Mesendoderm (in vitro differentiated cells): ENCODE measurements at regions not wholly inside any gene's neighbourhood (a gene's known extent, or its start where the extent isn't known, plus 50 kb on each side); places are given as distances from the start of the nearest gene placed in this dataset.

Source experiments
- DNase-seq: peaks from one replicate; pipeline ENCODE4 v3.0.0; 2013
- H2AK5ac ChIP-seq: 2 replicates; pipeline ENCODE4 v1.6.1; 2013; ENCODE audit warnings: low read length, inconsistent platforms
- H2BK120ac ChIP-seq: 2 replicates; pipeline ENCODE4 v1.6.1; 2013; ENCODE audit warnings: low read depth, mild to moderate bottlenecking, low read length, moderate library complexity, mixed read lengths
- H2BK15ac ChIP-seq: replicated peaks from 2 replicates; pipeline ENCODE4 v1.6.1; 2013; ENCODE audit warnings: low read depth, mild to moderate bottlenecking, moderate library complexity
- H2BK5ac ChIP-seq: 2 replicates; pipeline ENCODE4 v1.6.1; 2013; ENCODE audit warnings: low read length, inconsistent platforms
- H3K18ac ChIP-seq: 2 replicates; pipeline ENCODE4 v1.6.1; 2013; ENCODE audit warnings: mild to moderate bottlenecking, low read length, mixed read lengths
- H3K23ac ChIP-seq: one replicate; pipeline ENCODE4 v1.6.1; 2013; ENCODE audit warnings: low read length
- H3K27ac ChIP-seq: 2 replicates; pipeline ENCODE4 v1.5.1; 2013; ENCODE audit warnings: low read depth, mild to moderate bottlenecking, inconsistent platforms, low read length, moderate library complexity
- H3K27me3 ChIP-seq: 2 replicates; pipeline ENCODE4 v1.6.1; 2013; ENCODE audit warnings: low read length, control low read depth, mild to moderate bottlenecking, inconsistent platforms; ENCODE audit not compliant: insufficient read depth, poor library complexity
- H3K36me3 ChIP-seq: 2 replicates; pipeline ENCODE4 v1.6.1; 2013; ENCODE audit warnings: low read length, inconsistent platforms; ENCODE audit not compliant: control insufficient read depth, insufficient read depth
- H3K4ac ChIP-seq: one replicate; pipeline ENCODE4 v1.6.1; 2013; ENCODE audit warnings: low read depth, mild to moderate bottlenecking, low read length, moderate library complexity
- H3K4me1 ChIP-seq: 2 replicates; pipeline ENCODE4 v1.6.1; 2013; ENCODE audit warnings: low read depth, low read length, inconsistent platforms; ENCODE audit not compliant: control insufficient read depth
- H3K4me2 ChIP-seq: 2 replicates; pipeline ENCODE4 v1.6.1; 2013; ENCODE audit warnings: low read length
- H3K4me3 ChIP-seq: 2 replicates; pipeline ENCODE4 v1.5.1; 2013; ENCODE audit warnings: mild to moderate bottlenecking, low read length
- H3K56ac ChIP-seq: one replicate; pipeline ENCODE4 v1.6.1; 2013; ENCODE audit warnings: low read length
- H3K79me1 ChIP-seq: 2 replicates; pipeline ENCODE4 v1.6.1; 2013; ENCODE audit warnings: low read length, inconsistent platforms
- H3K79me2 ChIP-seq: 2 replicates; pipeline ENCODE4 v1.6.1; 2013; ENCODE audit warnings: mild to moderate bottlenecking, low read length; ENCODE audit not compliant: control insufficient read depth, insufficient read depth
- H3K9ac ChIP-seq: 2 replicates; pipeline ENCODE4 v1.6.1; 2013; ENCODE audit warnings: low read length, inconsistent platforms
- H4K5ac ChIP-seq: one replicate; pipeline ENCODE4 v1.6.1; 2013; ENCODE audit warnings: low read length
- H4K8ac ChIP-seq: one replicate; pipeline ENCODE4 v1.6.1; 2013; ENCODE audit warnings: low read depth, mild to moderate bottlenecking, control low read depth, low read length, moderate library complexity
- WGBS: extraction: QIAGEN DNeasy Blood & Tissue Kit; methylation state at CpG from one replicate; pipeline ENCODE4 v1.1.7; 2013; ENCODE audit warnings: low lambda C conversion rate, missing lambda C conversion rate; ENCODE audit not compliant: insufficient coverage; ENCODE audit errors: extremely low coverage; 5-methylcytosine and 5-hydroxymethylcytosine counted together

DNA sequence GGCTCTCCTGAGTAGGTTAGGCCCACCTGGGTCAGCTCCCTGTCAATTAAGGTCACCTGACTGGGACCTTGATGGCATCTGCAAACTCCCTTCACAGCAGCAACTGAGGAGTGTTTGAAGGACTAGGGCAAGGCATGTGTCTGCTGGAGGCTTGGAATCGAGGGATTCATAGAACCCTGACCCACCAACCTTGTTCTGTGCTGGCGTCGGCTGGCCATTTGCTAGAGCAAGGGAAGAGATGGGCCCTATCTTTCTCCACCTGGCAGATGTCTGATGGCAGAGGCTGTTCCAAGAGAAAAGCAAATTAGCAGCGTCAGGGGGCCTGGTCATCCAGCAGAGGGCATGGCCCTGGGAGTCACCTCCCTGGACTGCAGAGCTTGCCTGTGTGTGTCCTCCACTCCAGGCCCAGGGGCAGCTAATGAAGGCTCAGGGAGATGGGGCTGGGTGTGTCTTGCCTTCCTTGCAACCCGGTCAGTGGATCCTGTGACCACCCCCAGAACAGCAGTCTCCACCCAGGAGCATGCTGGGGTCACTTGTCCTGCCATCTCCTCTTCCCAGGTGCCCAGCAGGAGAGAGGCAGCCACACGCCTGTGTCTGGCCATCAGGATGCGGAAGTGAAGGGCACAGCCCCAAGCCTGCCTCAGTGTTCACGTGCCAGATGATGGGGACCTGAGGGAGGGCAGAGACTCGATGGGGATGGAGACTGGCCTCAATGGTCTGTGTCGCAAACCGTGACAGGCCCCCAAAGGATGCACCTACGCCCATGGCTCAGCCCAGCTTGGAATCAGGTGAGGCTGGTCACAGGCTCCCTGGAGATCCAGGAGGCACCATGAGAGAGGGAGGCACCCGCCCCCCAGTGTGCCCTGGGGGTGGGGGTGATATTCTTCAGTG, 53.9 kb downstream of the BARX1 start:
- no peak overlapping the region for H2BK15ac ChIP-seq
- H3K9ac ChIP-seq: no peak overlapping the region
- H3K27ac ChIP-seq: no peak overlapping the region
- no peak for DNase-seq
- H3K27me3 ChIP-seq: no peaks in the 10 kb centered on the region
- H3K79me2 ChIP-seq: no peaks in the 10 kb centered on the region
- H4K5ac ChIP-seq: no peak overlapping the region
- no peak overlapping the region for H3K4ac ChIP-seq
- no peak overlapping the region for H3K4me3 ChIP-seq
- H3K56ac ChIP-seq: no peak overlapping the region
- no peaks in the 10 kb centered on the region for H3K79me1 ChIP-seq
- no peak overlapping the region for H2BK5ac ChIP-seq
- no peak overlapping the region for H4K8ac ChIP-seq
- H3K36me3 ChIP-seq: no peaks in the 10 kb centered on the region
- H3K18ac ChIP-seq: no peak overlapping the region
- no CpG with 5 or more reads among the region's 13 CpGs for WGBS
- no peak overlapping the region for H3K23ac ChIP-seq
- no peak overlapping the region for H2BK120ac ChIP-seq
- H3K4me2 ChIP-seq: no peak overlapping the region
- no peaks in the 10 kb centered on the region for H3K4me1 ChIP-seq
- H2AK5ac ChIP-seq: no peak overlapping the region

DNA sequence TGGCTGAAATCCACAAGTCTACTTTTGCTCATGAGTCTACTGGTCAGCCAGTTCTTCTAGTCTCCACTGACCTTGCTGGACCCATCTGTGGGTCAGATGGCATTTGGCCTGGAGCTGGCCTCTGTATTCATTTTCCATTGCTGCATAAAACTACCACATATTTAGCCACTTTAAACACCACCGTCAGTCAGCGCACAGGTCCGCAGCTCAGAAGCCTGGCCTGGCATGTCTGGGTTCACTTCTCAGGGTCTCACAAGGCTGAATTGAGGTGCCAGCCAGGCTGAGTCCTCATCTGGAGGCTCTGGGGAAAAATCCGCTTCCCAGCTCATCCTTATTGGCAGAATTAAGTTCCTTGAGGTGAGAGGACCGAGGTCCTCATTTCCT, 54.7 kb downstream of the BARX1 start:
- no peak overlapping the region for H2BK120ac ChIP-seq
- H3K79me2 ChIP-seq: no peaks in the 10 kb centered on the region
- no peak overlapping the region for H3K9ac ChIP-seq
- H2BK5ac ChIP-seq: no peak overlapping the region
- WGBS: no CpG with 5 or more reads among the region's 5 CpGs
- no peak overlapping the region for H3K4ac ChIP-seq
- no peak overlapping the region for H4K5ac ChIP-seq
- no peak overlapping the region for H3K4me3 ChIP-seq
- H4K8ac ChIP-seq: no peak overlapping the region
- no peak overlapping the region for H3K27ac ChIP-seq
- no peaks in the 10 kb centered on the region for H3K4me1 ChIP-seq
- H3K27me3 ChIP-seq: no peaks in the 10 kb centered on the region
- no peak overlapping the region for H3K56ac ChIP-seq
- no peak for DNase-seq
- H3K79me1 ChIP-seq: no peaks in the 10 kb centered on the region
- H2AK5ac ChIP-seq: no peak overlapping the region
- no peak overlapping the region for H2BK15ac ChIP-seq
- H3K23ac ChIP-seq: no peak overlapping the region
- no peaks in the 10 kb centered on the region for H3K36me3 ChIP-seq
- H3K4me2 ChIP-seq: no peak overlapping the region
- H3K18ac ChIP-seq: no peak overlapping the region

- Histone ChIP-seq H3K23ac (no peak overlapping the region), H3K4ac (no peak overlapping the region), H3K4me2 (no peak overlapping the region), H3K79me1 (no peaks in the 10 kb centered on the region), H3K4me3 (no peak overlapping the region), H4K5ac (no peak overlapping the region), H2BK120ac (no peak overlapping the region), H3K27ac (no peak overlapping the region), H3K4me1 (no peaks in the 10 kb centered on the region), H3K79me2 (no peaks in the 10 kb centered on the region), H2BK15ac (no peak overlapping the region), H3K9ac (no peak overlapping the region), H3K56ac (no peak overlapping the region), H2BK5ac (no peak overlapping the region), H2AK5ac (no peak overlapping the region), H4K8ac (no peak overlapping the region), H3K27me3 (no peaks in the 10 kb centered on the region), H3K18ac (no peak overlapping the region), H3K36me3 (no peaks in the 10 kb centered on the region)
- WGBS: no CpG with 5 or more reads among the region's 8 CpGs
- no peak for DNase-seq
These were observed 55.3 kb downstream of the BARX1 start for GRCh38 chr9:93899609-93900435.

- WGBS: no CpG with 5 or more reads among the region's 17 CpGs
- DNase-seq: no peak
- Histone ChIP-seq H4K5ac (no peak overlapping the region), H3K27me3 (no peaks in the 10 kb centered on the region), H3K27ac (no peak overlapping the region), H4K8ac (no peak overlapping the region), H3K9ac (no peak overlapping the region), H3K79me1 (no peaks in the 10 kb centered on the region), H3K4me3 (no peak overlapping the region), H3K4ac (no peak overlapping the region), H3K4me1 (no peaks in the 10 kb centered on the region), H3K18ac (no peak overlapping the region), H2AK5ac (no peak overlapping the region), H3K56ac (no peak overlapping the region), H3K36me3 (no peaks in the 10 kb centered on the region), H3K23ac (no peak overlapping the region), H3K79me2 (no peaks in the 10 kb centered on the region), H2BK5ac (no peak overlapping the region), H2BK15ac (no peak overlapping the region), H2BK120ac (no peak overlapping the region), H3K4me2 (no peak overlapping the region)
These were observed 56.4 kb downstream of the BARX1 start for GRCh38 chr9:93898502-93899426.

DNA sequence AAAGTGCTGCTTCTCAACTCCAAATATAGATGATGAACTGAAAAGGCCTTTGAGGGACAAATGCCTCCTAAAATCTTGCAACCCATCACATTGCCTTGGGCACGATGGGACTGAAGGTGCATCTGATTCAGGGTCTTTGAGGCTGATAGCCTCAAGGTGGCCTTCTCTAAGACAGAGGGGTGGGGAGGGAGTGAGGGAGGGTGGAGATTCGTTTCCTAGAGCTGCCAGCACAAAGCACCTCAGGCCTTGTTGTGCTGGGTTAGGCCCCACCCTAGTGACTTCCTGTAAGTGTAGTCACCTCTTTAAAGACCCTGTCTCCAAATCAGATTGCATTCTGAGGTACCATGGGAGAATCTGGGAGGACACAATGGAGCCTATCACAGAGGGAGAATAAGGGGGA, 57.1 kb downstream of the BARX1 start:
- Histone ChIP-seq H3K4me2 (no peak overlapping the region), H3K9ac (no peak overlapping the region), H3K4me1 (no peaks in the 10 kb centered on the region), H2AK5ac (no peak overlapping the region), H3K18ac (no peak overlapping the region), H3K27me3 (no peaks in the 10 kb centered on the region), H3K4ac (no peak overlapping the region), H3K36me3 (no peaks in the 10 kb centered on the region), H2BK120ac (no peak overlapping the region), H3K27ac (no peak overlapping the region), H3K79me1 (no peaks in the 10 kb centered on the region), H3K4me3 (no peak overlapping the region), H3K56ac (no peak overlapping the region), H3K23ac (no peak overlapping the region), H4K5ac (no peak overlapping the region), H3K79me2 (no peaks in the 10 kb centered on the region), H2BK5ac (no peak overlapping the region), H4K8ac (no peak overlapping the region), H2BK15ac (no peak overlapping the region)
- DNase-seq: peak; percentile 26
- no CpG with 5 or more reads among the region's 2 CpGs for WGBS
